BJ (cell line): ENCODE measurements at regions not wholly inside any gene's neighbourhood (a gene's known extent, or its start where the extent isn't known, plus 50 kb on each side); places are given as distances from the start of the nearest gene placed in this dataset.
A peak's percentile ranks its signal among the peaks of the same experiment; 100 is the strongest.

ENCODE experiments used
- CTCF ChIA-PET: fragments of 350-600 bp; formaldehyde crosslinking; extraction: SDS; loops from one replicate; lab custom pipeline; 2021; ENCODE audit warnings: antibody characterized with exemption, inconsistent platforms; lab: Yijun Ruan, JAX
- POLR2A ChIA-PET: fragments of 300-600 bp; sonication (Branson Sonifier 250); formaldehyde crosslinking; extraction: SDS; loops from one replicate; lab custom pipeline; 2021; ENCODE audit warnings: antibody characterized with exemption; lab: Charles Lee
- DNase-seq: peaks from one replicate; pipeline ENCODE4 v3.0.0-alpha.2; 2011; ENCODE audit warnings: low read depth
- H3K27me3 ChIP-seq: 2 replicates; pipeline ENCODE4 v1.6.0; 2011; ENCODE audit warnings: low read length; ENCODE audit not compliant: control insufficient read depth, insufficient read depth
- H3K36me3 ChIP-seq: 2 replicates; pipeline ENCODE4 v1.5.1; 2011; ENCODE audit warnings: low read length; ENCODE audit not compliant: control insufficient read depth, insufficient read depth
- H3K4me3 ChIP-seq: 2 replicates; pipeline ENCODE4 v1.5.1; 2011; ENCODE audit warnings: low read depth, mild to moderate bottlenecking, control low read depth, low read length
- CTCF ChIP-seq: IDR thresholded peaks from 2 replicates; pipeline ENCODE4 v1.5.1; 2011; ENCODE audit warnings: low read depth, mild to moderate bottlenecking, control low read depth, inconsistent platforms, low read length, moderate library complexity; ENCODE audit not compliant: insufficient read depth

GRCh38 chr15:31485431-31485830, 158.8 kb downstream of the KLF13 start:
- no peak for DNase-seq
- H3K4me3 ChIP-seq, result no peak overlapping the region
- ChIA-PET CTCF (interaction anchor here (5.7 kb wide), 1 partner anchor 47 kb away, joined by 139 read pairs; no protein-coding TSS in a partner anchor), POLR2A (no interaction called here)
- no peaks in the 10 kb centered on the region for H3K36me3 ChIP-seq
- H3K27me3 ChIP-seq, result peaks cover 20% of the 10 kb centered on the region
- no peak for TF ChIP-seq CTCF

- TF ChIP-seq CTCF, result no peak
- DNase-seq, result no peak
- ChIA-PET POLR2A (no interaction called here), CTCF (interaction anchor here (2.1 to 6.0 kb wide), 4 partner anchors 9 to 285 kb away, joined by 8 to 139 read pairs (median 78); no protein-coding TSS in a partner anchor)
- Histone ChIP-seq H3K27me3 (peaks cover 16% of the 10 kb centered on the region), H3K4me3 (no peak overlapping the region), H3K36me3 (no peaks in the 10 kb centered on the region)
Observed at GRCh38 chr15:31485911-31486461, 159.4 kb downstream of the KLF13 start.

GRCh38 chr15:31486506-31486905, 159.9 kb downstream of the KLF13 start:
- ChIA-PET CTCF (interaction anchor here (1.2 to 6.0 kb wide), 5 partner anchors 10 to 286 kb away, joined by 6 to 139 read pairs (median 48); no protein-coding TSS in a partner anchor), POLR2A (no interaction called here)
- Histone ChIP-seq H3K27me3 (peaks cover 16% of the 10 kb centered on the region), H3K4me3 (no peak overlapping the region), H3K36me3 (no peaks in the 10 kb centered on the region)
- TF ChIP-seq CTCF, result no peak
- DNase-seq, result no peak

- DNase-seq, result no peak
- Histone ChIP-seq H3K27me3 (peaks cover 11% of the 10 kb centered on the region), H3K4me3 (no peak overlapping the region), H3K36me3 (no peaks in the 10 kb centered on the region)
- ChIA-PET CTCF (interaction anchor here (1.2 to 6.0 kb wide), 11 partner anchors 11 to 286 kb away, joined by 3 to 139 read pairs (median 11); no protein-coding TSS in a partner anchor), POLR2A (no interaction called here)
- no peak for TF ChIP-seq CTCF
Observed at GRCh38 chr15:31486906-31487695, 160.5 kb downstream of the KLF13 start.

GRCh38 chr15:31487811-31488436, 161.3 kb downstream of the KLF13 start:
- H3K4me3 ChIP-seq, result no peak overlapping the region
- ChIA-PET CTCF (interaction anchor here (0.8 to 6.0 kb wide), 54 partner anchors 8 to 831 kb away, joined by 3 to 139 read pairs (median 5); partner anchors contain the start of gene FAN1), POLR2A (interaction anchor here (0.6 kb wide), 1 partner anchor 204 kb away, joined by 4 read pairs; no protein-coding TSS in a partner anchor)
- 0 out of 2 replicates have a peak, but pooled peaks have one; percentile 4 for TF ChIP-seq CTCF
- no peaks in the 10 kb centered on the region for H3K36me3 ChIP-seq
- DNase-seq, result no peak
- peaks cover 4% of the 10 kb centered on the region for H3K27me3 ChIP-seq
